Neural progenitor cell (in vitro differentiated cells): ENCODE measurements at regions not wholly inside any gene's neighbourhood (a gene's known extent, or its start where the extent isn't known, plus 50 kb on each side); places are given as distances from the start of the nearest gene placed in this dataset.

ENCODE experiments used
- DNase-seq: peaks from one replicate; pipeline ENCODE4 v3.0.0-alpha.2; 2016; ENCODE audit warnings: low spot score
- H2AFZ ChIP-seq: fragments of 200-600 bp; sonication (generic); replicated peaks from 2 replicates; pipeline ENCODE4 v1.6.1; 2016; ENCODE audit warnings: antibody characterized with exemption
- H3F3A ChIP-seq: fragments of 200-600 bp; sonication (generic); 2 replicates; pipeline ENCODE4 v1.6.1; 2016; ENCODE audit warnings: antibody characterized with exemption, low read depth
- H3K27ac ChIP-seq: fragments of 200-600 bp; sonication (generic); 2 replicates; pipeline ENCODE4 v1.5.1; 2016; ENCODE audit warnings: mild to moderate bottlenecking
- H3K27me3 ChIP-seq: fragments of 200-600 bp; sonication (generic); 2 replicates; pipeline ENCODE4 v1.6.1; 2016; ENCODE audit warnings: mild to moderate bottlenecking, moderate library complexity
- H3K36me3 ChIP-seq: fragments of 200-600 bp; sonication (generic); 2 replicates; pipeline ENCODE4 v1.5.1; 2016
- H3K4me1 ChIP-seq: fragments of 200-600 bp; sonication (generic); 2 replicates; pipeline ENCODE4 v1.6.1; 2016; ENCODE audit warnings: mixed run types
- H3K4me2 ChIP-seq: fragments of 200-600 bp; sonication (generic); 2 replicates; pipeline ENCODE4 v1.6.1; 2016
- H3K4me3 ChIP-seq: fragments of 200-600 bp; sonication (generic); 2 replicates; pipeline ENCODE4 v1.5.1; 2016
- H3K79me2 ChIP-seq: fragments of 200-600 bp; sonication (generic); 2 replicates; pipeline ENCODE4 v1.6.1; 2016; ENCODE audit warnings: low read depth
- H3K9ac ChIP-seq: fragments of 200-600 bp; sonication (generic); 2 replicates; pipeline ENCODE4 v1.6.1; 2016
- H3K9me3 ChIP-seq: fragments of 200-600 bp; sonication (generic); 2 replicates; pipeline ENCODE4 v1.5.1; 2016; ENCODE audit warnings: low read depth
- H4K20me1 ChIP-seq: fragments of 200-600 bp; sonication (generic); 2 replicates; pipeline ENCODE4 v1.6.1; 2016; ENCODE audit warnings: low read depth
- H3K27ac Mint-ChIP-seq: 3 replicates; pipeline ENCODE4 v1.8.0; 2021; ENCODE audit warnings: mixed read lengths
- H3K27me3 Mint-ChIP-seq: 2 replicates; pipeline ENCODE4 v1.8.0; 2022; ENCODE audit warnings: low read depth, mild to moderate bottlenecking, inconsistent platforms, moderate library complexity, mixed read lengths; ENCODE audit not compliant: insufficient read depth
- H3K36me3 Mint-ChIP-seq: 3 replicates; pipeline ENCODE4 v1.8.0; 2021; ENCODE audit warnings: mixed read lengths
- H3K4me1 Mint-ChIP-seq: 3 replicates; pipeline ENCODE4 v1.8.0; 2021; ENCODE audit warnings: mixed read lengths
- H3K4me3 Mint-ChIP-seq: 3 replicates; pipeline ENCODE4 v1.8.0; 2021; ENCODE audit warnings: mild to moderate bottlenecking, moderate library complexity, mixed read lengths
- H3K9me3 Mint-ChIP-seq: 3 replicates; pipeline ENCODE4 v1.8.0; 2020; ENCODE audit warnings: mixed read lengths
- CTCF ChIP-seq: fragments of 200-600 bp; sonication (generic); IDR thresholded peaks from 2 replicates; pipeline ENCODE4 v1.5.1; 2017; ENCODE audit warnings: antibody characterized with exemption, mild to moderate bottlenecking
- EZH2phosphoT487 ChIP-seq: fragments of 200-600 bp; sonication (generic); IDR thresholded peaks from 2 replicates; pipeline ENCODE4 v1.6.1; 2017; ENCODE audit warnings: antibody characterized with exemption

GRCh38 chr5:123671042-123671441, 159.1 kb downstream of the CSNK1G3 start:
- peak; percentile 61 for DNase-seq
- H2AFZ ChIP-seq: no peak overlapping the region
- no peaks in the 10 kb centered on the region for H3K9me3 ChIP-seq
- H3K36me3 ChIP-seq: no peaks in the 10 kb centered on the region
- Mint-ChIP-seq H3K27me3 (peaks cover 3% of the 10 kb centered on the region), H3K27ac (no peak overlapping the region), H3K9me3 (peaks cover 4% of the 10 kb centered on the region), H3K36me3 (peaks cover 1% of the 10 kb centered on the region), H3K4me1 (peaks cover 28% of the 10 kb centered on the region), H3K4me3 (no peak overlapping the region)
- no peak overlapping the region for H3K4me3 ChIP-seq
- H3K4me2 ChIP-seq: no peak overlapping the region
- no peak overlapping the region for H3K9ac ChIP-seq
- no peaks in the 10 kb centered on the region for H3K79me2 ChIP-seq
- H3K27me3 ChIP-seq: no peaks in the 10 kb centered on the region
- no peak for TF ChIP-seq EZH2phosphoT487
- peak; percentile 82 for TF ChIP-seq CTCF
- no peaks in the 10 kb centered on the region for H4K20me1 ChIP-seq
- peaks cover 20% of the 10 kb centered on the region for H3K4me1 ChIP-seq
- peaks cover 6% of the 10 kb centered on the region for H3F3A ChIP-seq
- no peak overlapping the region for H3K27ac ChIP-seq
